A673 (cell line): ENCODE measurements at regions not wholly inside any gene's neighbourhood (a gene's known extent, or its start where the extent isn't known, plus 50 kb on each side); places are given as distances from the start of the nearest gene placed in this dataset.

ENCODE experiments used
- BruUV-seq: library from RNA; stranded (reverse); fragments of 400-500 nt; replicated peaks from 2 replicates; lab custom pipeline; 2021; lab: Mats Ljungman, UMichigan
- CTCF ChIA-PET: fragments of 300-600 bp; sonication (Branson Sonifier 250); formaldehyde crosslinking; loops from one replicate; lab custom pipeline; 2022; ENCODE audit warnings: antibody characterized with exemption; lab: Charles Lee
- POLR2A ChIA-PET: fragments of 300-600 bp; sonication (Branson Sonifier 250); formaldehyde crosslinking; loops from one replicate; lab custom pipeline; 2022; ENCODE audit warnings: antibody characterized with exemption; ENCODE audit not compliant: low non-redundant PET; lab: Charles Lee
- DNase-seq: peaks from one replicate; pipeline ENCODE4 v3.0.0-alpha.2; 2015; ENCODE audit warnings: low spot score
- H3K27ac ChIP-seq: fragments of 200-600 bp; sonication (generic); 2 replicates; pipeline ENCODE4 v1.5.1; 2016; ENCODE audit warnings: mixed run types, low read depth, mild to moderate bottlenecking, mixed read lengths, antibody characterized with exemption, low read length; ENCODE audit not compliant: poor library complexity, severe bottlenecking
- H3K27me3 ChIP-seq: fragments of 200-600 bp; sonication (generic); replicated peaks from 2 replicates; pipeline ENCODE4 v1.6.1; 2017; ENCODE audit warnings: mixed run types, low read depth, mild to moderate bottlenecking, mixed read lengths, antibody characterized with exemption, low read length; ENCODE audit not compliant: insufficient read depth, poor library complexity
- H3K36me3 ChIP-seq: fragments of 200-600 bp; sonication (generic); 2 replicates; pipeline ENCODE4 v1.6.1; 2016; ENCODE audit warnings: mixed run types, mild to moderate bottlenecking, mixed read lengths, antibody characterized with exemption, low read length; ENCODE audit not compliant: insufficient read depth, poor library complexity, severe bottlenecking
- H3K4me1 ChIP-seq: fragments of 200-600 bp; sonication (generic); 2 replicates; pipeline ENCODE4 v1.6.1; 2017; ENCODE audit warnings: mixed run types, mild to moderate bottlenecking, mixed read lengths, antibody characterized with exemption, low read length; ENCODE audit not compliant: insufficient read depth, poor library complexity, severe bottlenecking
- H3K4me3 ChIP-seq: fragments of 200-600 bp; sonication (generic); 2 replicates; pipeline ENCODE4 v1.5.1; 2016; ENCODE audit warnings: low read depth, mixed run types, mild to moderate bottlenecking, mixed read lengths, low read length; ENCODE audit not compliant: poor library complexity, severe bottlenecking
- H3K9me3 ChIP-seq: fragments of 200-600 bp; sonication (generic); 2 replicates; pipeline ENCODE4 v1.6.1; 2016; ENCODE audit warnings: mixed run types, low read depth, mild to moderate bottlenecking, mixed read lengths, antibody characterized with exemption, low read length; ENCODE audit not compliant: poor library complexity, severe bottlenecking
- EZH2 ChIP-seq: fragments of 200-600 bp; sonication (generic); IDR thresholded peaks from 2 replicates; pipeline ENCODE4 v1.6.1; 2017; ENCODE audit warnings: borderline replicate concordance, low read depth, mild to moderate bottlenecking, mixed read lengths, antibody characterized with exemption, low read length; ENCODE audit not compliant: poor library complexity, severe bottlenecking
- intact Hi-C: fragments of 100-400 bp; cut with micrococcal nuclease; formaldehyde crosslinking; loops from one replicate; pipeline ENCODE4 v1.10.0; 2022; ENCODE audit not compliant: unreplicated experiment
- TF ChIP-seq, protein P1 (sequence below): fragments of 300-800, 200-600 bp; sonication (generic); conservative IDR thresholded peaks from 2 replicates; pipeline ENCODE4 v1.5.1; 2017; ENCODE audit warnings: low read depth, mild to moderate bottlenecking, antibody characterized with exemption, low read length, moderate library complexity, mixed read lengths

DNA sequence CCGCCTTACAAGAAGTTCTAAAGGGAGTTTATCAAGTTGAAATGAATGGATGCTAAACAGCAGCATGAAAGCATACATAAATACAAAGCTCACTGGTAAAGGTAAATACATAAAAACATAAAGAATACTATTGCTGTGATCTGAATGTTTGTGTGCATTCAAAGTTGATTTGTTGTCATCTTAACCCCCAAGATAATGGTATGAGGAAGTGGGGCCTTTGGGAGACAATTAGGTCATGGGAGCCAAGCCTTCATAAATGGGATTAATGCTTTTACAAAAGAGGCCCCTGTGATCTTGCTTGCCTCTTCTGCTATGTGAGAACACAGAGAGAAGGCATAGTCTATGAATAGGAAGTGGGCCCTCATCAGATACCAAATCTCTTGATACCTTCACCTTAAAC is 209.0 kb upstream of the SAMSN1 start:
- TF ChIP-seq, protein P1, sequence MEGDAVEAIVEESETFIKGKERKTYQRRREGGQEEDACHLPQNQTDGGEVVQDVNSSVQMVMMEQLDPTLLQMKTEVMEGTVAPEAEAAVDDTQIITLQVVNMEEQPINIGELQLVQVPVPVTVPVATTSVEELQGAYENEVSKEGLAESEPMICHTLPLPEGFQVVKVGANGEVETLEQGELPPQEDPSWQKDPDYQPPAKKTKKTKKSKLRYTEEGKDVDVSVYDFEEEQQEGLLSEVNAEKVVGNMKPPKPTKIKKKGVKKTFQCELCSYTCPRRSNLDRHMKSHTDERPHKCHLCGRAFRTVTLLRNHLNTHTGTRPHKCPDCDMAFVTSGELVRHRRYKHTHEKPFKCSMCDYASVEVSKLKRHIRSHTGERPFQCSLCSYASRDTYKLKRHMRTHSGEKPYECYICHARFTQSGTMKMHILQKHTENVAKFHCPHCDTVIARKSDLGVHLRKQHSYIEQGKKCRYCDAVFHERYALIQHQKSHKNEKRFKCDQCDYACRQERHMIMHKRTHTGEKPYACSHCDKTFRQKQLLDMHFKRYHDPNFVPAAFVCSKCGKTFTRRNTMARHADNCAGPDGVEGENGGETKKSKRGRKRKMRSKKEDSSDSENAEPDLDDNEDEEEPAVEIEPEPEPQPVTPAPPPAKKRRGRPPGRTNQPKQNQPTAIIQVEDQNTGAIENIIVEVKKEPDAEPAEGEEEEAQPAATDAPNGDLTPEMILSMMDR: no peak
- no peak for TF ChIP-seq EZH2
- Histone ChIP-seq H3K4me3 (no peak overlapping the region), H3K9me3 (no peaks in the 10 kb centered on the region), H3K36me3 (no peaks in the 10 kb centered on the region), H3K27ac (no peak overlapping the region), H3K27me3 (no peaks in the 10 kb centered on the region), H3K4me1 (no peaks in the 10 kb centered on the region)
- no TSS peak for BruUV-seq
- ChIA-PET POLR2A (no interaction called here), CTCF (no interaction called here)
- intact Hi-C loops: no loop called here
- no peak for DNase-seq

DNA sequence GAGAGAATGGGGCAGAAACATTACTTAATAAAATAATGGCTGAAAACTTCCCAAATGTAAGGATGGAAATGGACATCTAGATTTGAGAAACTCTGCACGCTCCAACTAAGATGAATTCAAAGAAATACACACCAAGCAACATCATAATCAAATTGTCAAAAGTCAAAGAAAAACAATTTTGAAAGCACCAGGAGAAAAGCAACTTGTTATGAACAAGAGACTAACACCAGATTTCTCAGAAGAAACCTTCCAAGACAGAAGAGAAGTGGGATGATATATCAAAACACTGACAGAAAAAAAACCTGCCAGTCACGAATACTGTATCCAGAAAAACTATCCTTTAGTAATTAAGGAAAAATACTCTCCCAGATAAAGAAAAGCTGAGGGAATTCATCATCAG is 208.6 kb upstream of the SAMSN1 start:
- H3K4me1 ChIP-seq: no peaks in the 10 kb centered on the region
- CTCF ChIA-PET: no interaction called here
- no peaks in the 10 kb centered on the region for H3K9me3 ChIP-seq
- H3K27me3 ChIP-seq: no peaks in the 10 kb centered on the region
- intact Hi-C loops: no loop called here
- no TSS peak for BruUV-seq
- DNase-seq: no peak
- H3K36me3 ChIP-seq: no peaks in the 10 kb centered on the region
- POLR2A ChIA-PET: no interaction called here
- TF ChIP-seq EZH2: no peak
- TF ChIP-seq, protein P1: no peak
- H3K4me3 ChIP-seq: no peak overlapping the region
- no peak overlapping the region for H3K27ac ChIP-seq

DNA sequence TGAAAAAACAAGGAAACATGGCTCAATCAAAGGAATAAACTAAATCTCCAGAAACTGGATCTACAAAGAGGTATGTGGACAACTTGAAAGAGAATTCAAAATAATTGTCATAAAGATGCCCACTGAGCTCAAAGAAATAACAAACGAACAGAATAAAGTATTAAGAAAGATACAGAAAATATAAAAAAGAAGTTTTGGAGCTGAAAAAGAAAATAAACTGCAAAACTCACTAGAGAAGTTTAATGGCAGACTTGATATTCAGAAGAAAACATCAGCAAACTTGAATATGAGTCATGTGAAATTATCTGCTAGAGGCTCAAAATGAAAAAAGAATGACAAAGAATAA is 208.1 kb upstream of the SAMSN1 start:
- POLR2A ChIA-PET: no interaction called here
- CTCF ChIA-PET: no interaction called here

More for the DNA sequence above, 208.1 kb upstream of the SAMSN1 start:
- Histone ChIP-seq H3K4me3 (no peak overlapping the region), H3K4me1 (no peaks in the 10 kb centered on the region), H3K27ac (no peak overlapping the region), H3K27me3 (no peaks in the 10 kb centered on the region), H3K36me3 (no peaks in the 10 kb centered on the region), H3K9me3 (no peaks in the 10 kb centered on the region)
- intact Hi-C loops: no loop called here
- TF ChIP-seq, protein P1: no peak
- no peak for TF ChIP-seq EZH2
- BruUV-seq: no TSS peak
- no peak for DNase-seq
